Neural cell (in vitro differentiated cells): ENCODE measurements at regions not wholly inside any gene's neighbourhood (a gene's known extent, or its start where the extent isn't known, plus 50 kb on each side); places are given as distances from the start of the nearest gene placed in this dataset.

Source experiments
- CTCF ChIP-seq: fragments of 450-650 bp; IDR thresholded peaks from 2 replicates; pipeline ENCODE4 v1.5.1; 2014; ENCODE audit warnings: antibody characterized with exemption, mild to moderate bottlenecking, moderate library complexity; ENCODE audit not compliant: poor library complexity, severe bottlenecking
- EZH2 ChIP-seq: fragments of 200-600, 300-800 bp; shearing (Covaris generic), sonication (generic); IDR thresholded peaks from 2 replicates; pipeline ENCODE4 v1.6.1; 2014; ENCODE audit warnings: antibody characterized with exemption, low read length, borderline replicate concordance, mild to moderate bottlenecking; ENCODE audit not compliant: insufficient read depth, poor library complexity, severe bottlenecking
- POLR2AphosphoS5 ChIP-seq: IDR thresholded peaks from 2 replicates; pipeline ENCODE4 v1.6.1; 2012
- RAD21 ChIP-seq: fragments of 450-650 bp; conservative IDR thresholded peaks from 2 replicates; pipeline ENCODE4 v1.6.1; 2014; ENCODE audit warnings: antibody characterized with exemption, mild to moderate bottlenecking, moderate library complexity
- TAF1 ChIP-seq: IDR thresholded peaks from 2 replicates; pipeline ENCODE4 v1.6.1; 2012; ENCODE audit warnings: low read depth
- TF ChIP-seq, protein P1 (sequence below): IDR thresholded peaks from 2 replicates; pipeline ENCODE4 v1.6.1; 2012; ENCODE audit warnings: borderline replicate concordance

DNA sequence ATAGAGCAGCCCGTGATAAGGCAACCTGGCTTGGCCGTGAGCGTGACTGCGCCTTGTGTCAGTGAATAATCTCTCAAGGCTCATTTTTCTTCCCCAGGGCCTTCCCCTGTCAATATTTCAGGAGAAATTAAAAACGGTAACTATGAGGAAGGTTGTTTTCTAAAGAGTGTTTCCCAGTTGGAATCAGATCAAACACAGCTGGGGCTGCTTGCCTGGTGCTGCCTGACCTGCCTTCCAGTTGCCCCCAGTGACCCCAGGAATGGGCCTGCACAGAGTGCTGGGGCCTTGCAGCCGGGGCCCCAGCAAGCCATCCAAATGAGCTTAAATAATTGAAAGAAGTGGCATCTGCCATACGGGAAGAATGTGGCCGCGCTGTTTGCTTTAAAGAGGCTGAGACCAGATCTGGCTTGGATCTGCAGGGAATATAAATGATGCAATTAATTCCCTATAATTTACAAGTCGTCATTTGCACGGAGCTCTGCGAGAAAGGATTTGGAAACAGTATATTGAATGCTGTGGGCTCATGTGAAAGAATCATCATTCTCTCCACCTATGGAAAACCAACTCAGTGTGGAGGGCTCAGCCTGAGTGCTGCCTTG is 203.9 kb downstream of the C1orf94 start:
- no peak for TF ChIP-seq CTCF
- TF ChIP-seq POLR2AphosphoS5 = no peak
- TF ChIP-seq, protein P1, sequence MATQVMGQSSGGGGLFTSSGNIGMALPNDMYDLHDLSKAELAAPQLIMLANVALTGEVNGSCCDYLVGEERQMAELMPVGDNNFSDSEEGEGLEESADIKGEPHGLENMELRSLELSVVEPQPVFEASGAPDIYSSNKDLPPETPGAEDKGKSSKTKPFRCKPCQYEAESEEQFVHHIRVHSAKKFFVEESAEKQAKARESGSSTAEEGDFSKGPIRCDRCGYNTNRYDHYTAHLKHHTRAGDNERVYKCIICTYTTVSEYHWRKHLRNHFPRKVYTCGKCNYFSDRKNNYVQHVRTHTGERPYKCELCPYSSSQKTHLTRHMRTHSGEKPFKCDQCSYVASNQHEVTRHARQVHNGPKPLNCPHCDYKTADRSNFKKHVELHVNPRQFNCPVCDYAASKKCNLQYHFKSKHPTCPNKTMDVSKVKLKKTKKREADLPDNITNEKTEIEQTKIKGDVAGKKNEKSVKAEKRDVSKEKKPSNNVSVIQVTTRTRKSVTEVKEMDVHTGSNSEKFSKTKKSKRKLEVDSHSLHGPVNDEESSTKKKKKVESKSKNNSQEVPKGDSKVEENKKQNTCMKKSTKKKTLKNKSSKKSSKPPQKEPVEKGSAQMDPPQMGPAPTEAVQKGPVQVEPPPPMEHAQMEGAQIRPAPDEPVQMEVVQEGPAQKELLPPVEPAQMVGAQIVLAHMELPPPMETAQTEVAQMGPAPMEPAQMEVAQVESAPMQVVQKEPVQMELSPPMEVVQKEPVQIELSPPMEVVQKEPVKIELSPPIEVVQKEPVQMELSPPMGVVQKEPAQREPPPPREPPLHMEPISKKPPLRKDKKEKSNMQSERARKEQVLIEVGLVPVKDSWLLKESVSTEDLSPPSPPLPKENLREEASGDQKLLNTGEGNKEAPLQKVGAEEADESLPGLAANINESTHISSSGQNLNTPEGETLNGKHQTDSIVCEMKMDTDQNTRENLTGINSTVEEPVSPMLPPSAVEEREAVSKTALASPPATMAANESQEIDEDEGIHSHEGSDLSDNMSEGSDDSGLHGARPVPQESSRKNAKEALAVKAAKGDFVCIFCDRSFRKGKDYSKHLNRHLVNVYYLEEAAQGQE = no peak
- TF ChIP-seq TAF1 = no peak
- TF ChIP-seq EZH2 = no peak
- no peak for TF ChIP-seq RAD21
